Neural progenitor cell (in vitro differentiated cells): ENCODE measurements at regions not wholly inside any gene's neighbourhood (a gene's known extent, or its start where the extent isn't known, plus 50 kb on each side); places are given as distances from the start of the nearest gene placed in this dataset.

Experiments used
- DNase-seq: peaks from one replicate; pipeline ENCODE4 v3.0.0-alpha.2; 2016; ENCODE audit warnings: low spot score
- H2AFZ ChIP-seq: fragments of 200-600 bp; sonication (generic); replicated peaks from 2 replicates; pipeline ENCODE4 v1.6.1; 2016; ENCODE audit warnings: antibody characterized with exemption
- H3F3A ChIP-seq: fragments of 200-600 bp; sonication (generic); 2 replicates; pipeline ENCODE4 v1.6.1; 2016; ENCODE audit warnings: antibody characterized with exemption, low read depth
- H3K27ac ChIP-seq: fragments of 200-600 bp; sonication (generic); 2 replicates; pipeline ENCODE4 v1.5.1; 2016; ENCODE audit warnings: mild to moderate bottlenecking
- H3K27me3 ChIP-seq: fragments of 200-600 bp; sonication (generic); 2 replicates; pipeline ENCODE4 v1.6.1; 2016; ENCODE audit warnings: mild to moderate bottlenecking, moderate library complexity
- H3K36me3 ChIP-seq: fragments of 200-600 bp; sonication (generic); 2 replicates; pipeline ENCODE4 v1.5.1; 2016
- H3K4me1 ChIP-seq: fragments of 200-600 bp; sonication (generic); 2 replicates; pipeline ENCODE4 v1.6.1; 2016; ENCODE audit warnings: mixed run types
- H3K4me2 ChIP-seq: fragments of 200-600 bp; sonication (generic); 2 replicates; pipeline ENCODE4 v1.6.1; 2016
- H3K4me3 ChIP-seq: fragments of 200-600 bp; sonication (generic); 2 replicates; pipeline ENCODE4 v1.5.1; 2016
- H3K79me2 ChIP-seq: fragments of 200-600 bp; sonication (generic); 2 replicates; pipeline ENCODE4 v1.6.1; 2016; ENCODE audit warnings: low read depth
- H3K9ac ChIP-seq: fragments of 200-600 bp; sonication (generic); 2 replicates; pipeline ENCODE4 v1.6.1; 2016
- H3K9me3 ChIP-seq: fragments of 200-600 bp; sonication (generic); 2 replicates; pipeline ENCODE4 v1.5.1; 2016; ENCODE audit warnings: low read depth
- H4K20me1 ChIP-seq: fragments of 200-600 bp; sonication (generic); 2 replicates; pipeline ENCODE4 v1.6.1; 2016; ENCODE audit warnings: low read depth
- H3K27ac Mint-ChIP-seq: 3 replicates; pipeline ENCODE4 v1.8.0; 2021; ENCODE audit warnings: mixed read lengths
- H3K27me3 Mint-ChIP-seq: 2 replicates; pipeline ENCODE4 v1.8.0; 2022; ENCODE audit warnings: low read depth, mild to moderate bottlenecking, inconsistent platforms, moderate library complexity, mixed read lengths; ENCODE audit not compliant: insufficient read depth
- H3K36me3 Mint-ChIP-seq: 3 replicates; pipeline ENCODE4 v1.8.0; 2021; ENCODE audit warnings: mixed read lengths
- H3K4me1 Mint-ChIP-seq: 3 replicates; pipeline ENCODE4 v1.8.0; 2021; ENCODE audit warnings: mixed read lengths
- H3K4me3 Mint-ChIP-seq: 3 replicates; pipeline ENCODE4 v1.8.0; 2021; ENCODE audit warnings: mild to moderate bottlenecking, moderate library complexity, mixed read lengths
- H3K9me3 Mint-ChIP-seq: 3 replicates; pipeline ENCODE4 v1.8.0; 2020; ENCODE audit warnings: mixed read lengths
- CTCF ChIP-seq: fragments of 200-600 bp; sonication (generic); IDR thresholded peaks from 2 replicates; pipeline ENCODE4 v1.5.1; 2017; ENCODE audit warnings: antibody characterized with exemption, mild to moderate bottlenecking
- EZH2 ChIP-seq: fragments of 200-600 bp; sonication (generic); IDR thresholded peaks from 2 replicates; pipeline ENCODE4 v1.6.1; 2017; ENCODE audit warnings: antibody characterized with exemption, mild to moderate bottlenecking, moderate library complexity
- EZH2phosphoT487 ChIP-seq: fragments of 200-600 bp; sonication (generic); IDR thresholded peaks from 2 replicates; pipeline ENCODE4 v1.6.1; 2017; ENCODE audit warnings: antibody characterized with exemption

- Histone ChIP-seq H3K27ac (no peak overlapping the region), H3K4me1 (no peaks in the 10 kb centered on the region), H3K27me3 (no peaks in the 10 kb centered on the region), H3K9ac (no peak overlapping the region), H4K20me1 (no peaks in the 10 kb centered on the region), H3K4me2 (no peak overlapping the region), H3K79me2 (no peaks in the 10 kb centered on the region), H3F3A (no peaks in the 10 kb centered on the region), H3K9me3 (no peaks in the 10 kb centered on the region), H3K4me3 (no peak overlapping the region), H3K36me3 (no peaks in the 10 kb centered on the region), H2AFZ (no peak overlapping the region)
- H3K27ac Mint-ChIP-seq: no peak overlapping the region
- H3K4me1 Mint-ChIP-seq: no peaks in the 10 kb centered on the region
- TF ChIP-seq EZH2: no peak
- TF ChIP-seq CTCF: no peak
- no peak for TF ChIP-seq EZH2phosphoT487
- no peaks in the 10 kb centered on the region for H3K27me3 Mint-ChIP-seq
- peaks cover 7% of the 10 kb centered on the region for H3K9me3 Mint-ChIP-seq
- no peaks in the 10 kb centered on the region for H3K36me3 Mint-ChIP-seq
- no peak for DNase-seq
- no peak overlapping the region for H3K4me3 Mint-ChIP-seq
Observed at GRCh38 chr18:64566456-64566855, 417.6 kb upstream of the LINC00305 start.

- no peaks in the 10 kb centered on the region for H3K4me1 Mint-ChIP-seq
- H4K20me1 ChIP-seq: no peaks in the 10 kb centered on the region
- H3F3A ChIP-seq: no peaks in the 10 kb centered on the region
- H3K27me3 ChIP-seq: no peaks in the 10 kb centered on the region
- no peaks in the 10 kb centered on the region for H3K36me3 ChIP-seq
- H3K79me2 ChIP-seq: no peaks in the 10 kb centered on the region
- no peak overlapping the region for H3K4me3 ChIP-seq
- H3K9ac ChIP-seq: no peak overlapping the region
- no peak overlapping the region for H3K27ac ChIP-seq
- peaks cover 2% of the 10 kb centered on the region for H3K9me3 Mint-ChIP-seq
- H3K4me1 ChIP-seq: no peaks in the 10 kb centered on the region
- no peaks in the 10 kb centered on the region for H3K36me3 Mint-ChIP-seq
- no peak overlapping the region for H3K4me2 ChIP-seq
- H3K27me3 Mint-ChIP-seq: peaks cover 2% of the 10 kb centered on the region
- H2AFZ ChIP-seq: no peak overlapping the region
- TF ChIP-seq CTCF (no peak), EZH2 (no peak), EZH2phosphoT487 (no peak)
- no peak for DNase-seq
- H3K27ac Mint-ChIP-seq: no peak overlapping the region
- H3K9me3 ChIP-seq: no peaks in the 10 kb centered on the region
- no peak overlapping the region for H3K4me3 Mint-ChIP-seq
Observed at GRCh38 chr18:64562651-64563050, 413.8 kb upstream of the LINC00305 start.

- no peak for TF ChIP-seq CTCF
- TF ChIP-seq EZH2: no peak
- TF ChIP-seq EZH2phosphoT487: no peak
- Histone ChIP-seq H3K9ac (no peak overlapping the region), H3K4me2 (no peak overlapping the region), H3F3A (peaks cover 5% of the 10 kb centered on the region), H3K4me1 (no peaks in the 10 kb centered on the region), H3K27me3 (no peaks in the 10 kb centered on the region), H3K36me3 (no peaks in the 10 kb centered on the region), H4K20me1 (no peaks in the 10 kb centered on the region), H3K79me2 (no peaks in the 10 kb centered on the region), H3K4me3 (no peak overlapping the region), H3K27ac (no peak overlapping the region), H3K9me3 (no peaks in the 10 kb centered on the region), H2AFZ (no peak overlapping the region)
- no peaks in the 10 kb centered on the region for H3K4me1 Mint-ChIP-seq
- no peaks in the 10 kb centered on the region for H3K27me3 Mint-ChIP-seq
- H3K9me3 Mint-ChIP-seq: no peaks in the 10 kb centered on the region
- H3K36me3 Mint-ChIP-seq: no peaks in the 10 kb centered on the region
- H3K27ac Mint-ChIP-seq: no peak overlapping the region
- DNase-seq: no peak
- no peak overlapping the region for H3K4me3 Mint-ChIP-seq
Observed at GRCh38 chr18:64546451-64546850, 397.6 kb upstream of the LINC00305 start.

- Mint-ChIP-seq H3K4me3 (no peak overlapping the region), H3K27ac (no peak overlapping the region), H3K27me3 (peaks cover 8% of the 10 kb centered on the region), H3K4me1 (no peaks in the 10 kb centered on the region), H3K9me3 (no peaks in the 10 kb centered on the region), H3K36me3 (no peaks in the 10 kb centered on the region)
- no peak for DNase-seq
- H3K27ac ChIP-seq: no peak overlapping the region
- H4K20me1 ChIP-seq: no peaks in the 10 kb centered on the region
- H3K9me3 ChIP-seq: no peaks in the 10 kb centered on the region
- no peak overlapping the region for H3K9ac ChIP-seq
- no peak overlapping the region for H3K4me3 ChIP-seq
- no peaks in the 10 kb centered on the region for H3F3A ChIP-seq
- no peaks in the 10 kb centered on the region for H3K27me3 ChIP-seq
- TF ChIP-seq EZH2phosphoT487: no peak
- no peak for TF ChIP-seq EZH2
- TF ChIP-seq CTCF: no peak
- H3K36me3 ChIP-seq: no peaks in the 10 kb centered on the region
- no peaks in the 10 kb centered on the region for H3K4me1 ChIP-seq
- H3K79me2 ChIP-seq: no peaks in the 10 kb centered on the region
- no peak overlapping the region for H3K4me2 ChIP-seq
- no peak overlapping the region for H2AFZ ChIP-seq
Observed at GRCh38 chr18:64539847-64540246, 391.0 kb upstream of the LINC00305 start.
